PC-9 (cell line): ENCODE measurements at regions not wholly inside any gene's neighbourhood (a gene's known extent, or its start where the extent isn't known, plus 50 kb on each side); places are given as distances from the start of the nearest gene placed in this dataset.
A peak's percentile ranks its signal among the peaks of the same experiment; 100 is the strongest.

ENCODE experiments used
- BruUV-seq: library from RNA; stranded (reverse); fragments of 400-500 nt; replicated peaks from 2 replicates; lab custom pipeline; 2021; lab: Mats Ljungman, UMichigan
- CTCF ChIA-PET: fragments of 300-600 bp; sonication (Branson Sonifier 250); formaldehyde crosslinking; loops from one replicate; lab custom pipeline; 2022; ENCODE audit warnings: antibody characterized with exemption; lab: Charles Lee
- POLR2A ChIA-PET: fragments of 300-600 bp; sonication (Branson Sonifier 250); formaldehyde crosslinking; loops from one replicate; lab custom pipeline; 2022; ENCODE audit warnings: antibody characterized with exemption; ENCODE audit not compliant: unreplicated experiment; lab: Charles Lee
- DNase-seq, 2 experiments: peaks; one replicate each; pipeline versions ENCODE4 v3.0.0 to v3.0.0-alpha.2; 2015 to 2022; ENCODE audit warnings: mixed read lengths in 1 of 2
- H2AFZ ChIP-seq: fragments of 200-600 bp; sonication (generic); 2 replicates; pipeline ENCODE4 v1.8.1; 2017; ENCODE audit warnings: antibody characterized with exemption
- H3F3A ChIP-seq: fragments of 200-600 bp; sonication (generic); 2 replicates; pipeline ENCODE4 v1.8.1; 2017; ENCODE audit warnings: antibody characterized with exemption, mild to moderate bottlenecking, low read depth; ENCODE audit not compliant: insufficient read depth
- H3K27ac ChIP-seq: fragments of 200-600 bp; sonication (generic); 2 replicates; pipeline ENCODE4 v1.6.1; 2016; ENCODE audit warnings: mixed run types
- H3K27me3 ChIP-seq: fragments of 200-600 bp; sonication (generic); 2 replicates; pipeline ENCODE4 v1.6.1; 2016; ENCODE audit warnings: low read depth, mixed run types; ENCODE audit not compliant: insufficient read depth
- H3K36me3 ChIP-seq: fragments of 200-600 bp; sonication (generic); 2 replicates; pipeline ENCODE4 v1.6.1; 2016; ENCODE audit warnings: low read depth, mixed run types
- H3K4me1 ChIP-seq: fragments of 200-600 bp; sonication (generic); replicated peaks from 2 replicates; pipeline ENCODE4 v1.6.1; 2016; ENCODE audit warnings: mixed run types; ENCODE audit not compliant: insufficient read depth
- H3K4me2 ChIP-seq: fragments of 200-600 bp; sonication (generic); 2 replicates; pipeline ENCODE4 v1.6.1; 2017; ENCODE audit warnings: mixed run types
- H3K4me3 ChIP-seq: fragments of 200-600 bp; sonication (generic); 2 replicates; pipeline ENCODE4 v1.6.1; 2016; ENCODE audit warnings: mixed run types
- H3K79me2 ChIP-seq: fragments of 200-600 bp; sonication (generic); 2 replicates; pipeline ENCODE4 v1.6.1; 2017; ENCODE audit warnings: low read depth, mixed run types
- H3K9me2 ChIP-seq: fragments of 200-600 bp; sonication (generic); 2 replicates; pipeline ENCODE4 v1.8.1; 2017; ENCODE audit warnings: mild to moderate bottlenecking; ENCODE audit not compliant: insufficient read depth
- H3K9me3 ChIP-seq: fragments of 200-600 bp; sonication (generic); 2 replicates; pipeline ENCODE4 v1.8.1; 2016; ENCODE audit warnings: low read depth; ENCODE audit not compliant: insufficient read depth
- H4K20me1 ChIP-seq: fragments of 200-600 bp; sonication (generic); 2 replicates; pipeline ENCODE4 v1.8.1; 2017; ENCODE audit not compliant: insufficient read depth
- EZH2 ChIP-seq: fragments of 200-600 bp; sonication (generic); IDR thresholded peaks from 2 replicates; pipeline ENCODE4 v1.8.0; 2017; ENCODE audit warnings: antibody characterized with exemption, low read depth
- intact Hi-C: fragments of 100-400 bp; cut with micrococcal nuclease; formaldehyde crosslinking; loops from one replicate; pipeline ENCODE4 v1.10.0; 2022; ENCODE audit not compliant: unreplicated experiment
- TF ChIP-seq, protein P1 (sequence below): fragments of 200-600 bp; sonication (generic); conservative IDR thresholded peaks from 2 replicates; pipeline ENCODE4 v1.6.1; 2017; ENCODE audit warnings: mixed run types, antibody characterized with exemption, mild to moderate bottlenecking, moderate library complexity

DNA sequence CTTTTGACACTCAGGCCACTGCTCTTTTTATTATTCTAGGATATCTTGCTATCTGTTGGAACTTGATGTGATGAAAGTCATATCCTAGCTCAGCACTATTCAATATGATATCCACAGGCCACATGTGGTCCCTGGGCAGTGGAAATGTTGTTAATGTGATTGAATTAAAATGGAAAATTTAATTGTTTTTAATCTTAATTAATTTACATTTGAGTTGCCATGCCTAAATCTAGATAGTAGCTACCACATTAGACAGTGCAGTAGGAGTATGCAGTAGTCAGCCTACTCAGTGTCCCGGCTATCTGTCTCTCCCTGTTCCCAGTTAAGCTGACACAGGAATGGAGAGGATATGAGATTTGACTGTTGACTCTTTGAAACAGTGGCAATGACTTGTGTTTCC, 460.2 kb downstream of the GBE1 start:
- H3K36me3 ChIP-seq: no peaks in the 10 kb centered on the region
- BruUV-seq: no TSS peak
- H3K4me3 ChIP-seq: no peak overlapping the region
- no peak overlapping the region; the same call in 1 of the 2 replicates for H2AFZ ChIP-seq
- H3K9me3 ChIP-seq: no peaks in the 10 kb centered on the region
- TF ChIP-seq, protein P1, sequence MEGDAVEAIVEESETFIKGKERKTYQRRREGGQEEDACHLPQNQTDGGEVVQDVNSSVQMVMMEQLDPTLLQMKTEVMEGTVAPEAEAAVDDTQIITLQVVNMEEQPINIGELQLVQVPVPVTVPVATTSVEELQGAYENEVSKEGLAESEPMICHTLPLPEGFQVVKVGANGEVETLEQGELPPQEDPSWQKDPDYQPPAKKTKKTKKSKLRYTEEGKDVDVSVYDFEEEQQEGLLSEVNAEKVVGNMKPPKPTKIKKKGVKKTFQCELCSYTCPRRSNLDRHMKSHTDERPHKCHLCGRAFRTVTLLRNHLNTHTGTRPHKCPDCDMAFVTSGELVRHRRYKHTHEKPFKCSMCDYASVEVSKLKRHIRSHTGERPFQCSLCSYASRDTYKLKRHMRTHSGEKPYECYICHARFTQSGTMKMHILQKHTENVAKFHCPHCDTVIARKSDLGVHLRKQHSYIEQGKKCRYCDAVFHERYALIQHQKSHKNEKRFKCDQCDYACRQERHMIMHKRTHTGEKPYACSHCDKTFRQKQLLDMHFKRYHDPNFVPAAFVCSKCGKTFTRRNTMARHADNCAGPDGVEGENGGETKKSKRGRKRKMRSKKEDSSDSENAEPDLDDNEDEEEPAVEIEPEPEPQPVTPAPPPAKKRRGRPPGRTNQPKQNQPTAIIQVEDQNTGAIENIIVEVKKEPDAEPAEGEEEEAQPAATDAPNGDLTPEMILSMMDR: no peak
- TF ChIP-seq EZH2: no peak
- H3K27ac ChIP-seq: no peak overlapping the region
- ChIA-PET CTCF (interaction anchor here (0.6 kb wide), 1 partner anchor 69 kb away, joined by 4 read pairs; no protein-coding TSS in a partner anchor), POLR2A (no interaction called here)
- no peak overlapping the region for H3K4me2 ChIP-seq
- no peaks in the 10 kb centered on the region for H3K27me3 ChIP-seq
- no peaks in the 10 kb centered on the region for H3K4me1 ChIP-seq
- no peak for DNase-seq
- no peaks in the 10 kb centered on the region for H3K9me2 ChIP-seq
- no peaks in the 10 kb centered on the region for H3F3A ChIP-seq
- no peaks in the 10 kb centered on the region for H4K20me1 ChIP-seq
- no peaks in the 10 kb centered on the region for H3K79me2 ChIP-seq
- intact Hi-C loops: no loop called here

DNA sequence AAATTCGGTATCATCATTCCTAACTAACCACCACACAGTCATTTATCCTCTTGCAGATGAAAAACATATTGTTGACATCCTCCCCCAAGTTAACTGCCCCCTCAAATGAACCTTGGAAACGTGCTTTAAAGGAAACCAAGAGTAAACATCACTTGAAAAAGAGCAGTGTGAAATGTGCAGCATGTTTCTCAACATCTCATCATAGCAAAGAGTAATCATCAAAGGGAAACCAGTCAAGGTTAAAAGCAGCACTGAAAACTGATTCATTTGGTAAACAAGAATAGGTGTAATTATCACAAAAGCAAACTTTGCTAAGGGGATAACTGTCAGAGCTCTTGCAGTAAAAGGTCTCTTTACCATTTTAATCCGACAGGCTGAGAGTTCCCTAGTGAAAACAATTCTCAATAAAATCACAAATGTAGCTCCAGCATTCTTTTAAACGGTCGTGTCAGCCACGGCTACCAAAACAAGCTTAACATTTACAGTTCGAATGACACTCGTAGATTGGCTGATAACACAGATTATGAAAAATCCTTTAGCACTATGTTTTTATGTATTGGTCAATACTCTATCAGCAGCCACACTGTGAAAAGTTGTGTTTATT, 461.0 kb downstream of the GBE1 start:
- Histone ChIP-seq H4K20me1 (no peaks in the 10 kb centered on the region), H2AFZ (no peak overlapping the region; the same call in 1 of the 2 replicates), H3K36me3 (no peaks in the 10 kb centered on the region), H3F3A (no peaks in the 10 kb centered on the region), H3K4me3 (no peak overlapping the region), H3K4me2 (peak overlapping the region; percentile 16; the same call in 1 of the 2 replicates), H3K27me3 (no peaks in the 10 kb centered on the region), H3K27ac (no peak overlapping the region), H3K4me1 (no peaks in the 10 kb centered on the region), H3K79me2 (no peaks in the 10 kb centered on the region), H3K9me3 (no peaks in the 10 kb centered on the region), H3K9me2 (no peaks in the 10 kb centered on the region)
- ChIA-PET CTCF (no interaction called here), POLR2A (no interaction called here)
- no peak for TF ChIP-seq EZH2
- TF ChIP-seq, protein P1: no peak
- no peak for DNase-seq
- BruUV-seq: no TSS peak
- intact Hi-C loops: no loop called here

DNA sequence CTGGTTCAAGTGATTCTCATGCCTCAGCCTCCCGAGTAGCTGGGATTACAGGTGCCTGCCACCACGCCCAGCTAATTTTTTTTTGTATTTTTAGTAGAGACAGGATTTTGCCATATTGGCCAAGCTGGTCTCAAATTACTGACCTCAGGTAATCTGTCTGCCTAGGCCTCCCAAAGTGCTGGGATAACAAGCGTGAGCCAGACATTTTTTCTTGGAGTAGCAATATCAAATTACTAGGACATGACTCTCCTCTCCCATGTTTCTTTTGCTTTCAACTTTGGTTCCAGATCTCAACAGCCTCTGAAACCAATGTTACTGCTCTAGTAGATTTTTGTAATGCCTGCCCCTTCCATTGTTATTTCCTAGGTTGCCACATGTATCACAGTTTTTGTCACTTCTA, 462.0 kb downstream of the GBE1 start:
- Histone ChIP-seq H3K9me3 (no peaks in the 10 kb centered on the region), H3K4me1 (no peaks in the 10 kb centered on the region), H3K79me2 (no peaks in the 10 kb centered on the region), H3K27me3 (no peaks in the 10 kb centered on the region), H3F3A (no peaks in the 10 kb centered on the region), H3K9me2 (no peaks in the 10 kb centered on the region), H3K4me2 (no peak overlapping the region), H3K4me3 (no peak overlapping the region), H2AFZ (no peak overlapping the region), H3K36me3 (no peaks in the 10 kb centered on the region), H4K20me1 (no peaks in the 10 kb centered on the region), H3K27ac (no peak overlapping the region)
- ChIA-PET CTCF (no interaction called here), POLR2A (no interaction called here)
- no peak for TF ChIP-seq EZH2
- TF ChIP-seq, protein P1: no peak
- intact Hi-C loops: no loop called here
- no TSS peak for BruUV-seq
- no peak for DNase-seq
